Fibroblast of mammary gland (primary cell): ENCODE measurements at regions not wholly inside any gene's neighbourhood (a gene's known extent, or its start where the extent isn't known, plus 50 kb on each side); places are given as distances from the start of the nearest gene placed in this dataset.

Experiments used
- DNase-seq: peaks from one replicate; pipeline ENCODE4 v3.0.0-alpha.2; 2010; ENCODE audit warnings: low read depth
- H3K4me3 ChIP-seq: 2 replicates; pipeline ENCODE4 v1.5.1; 2011; ENCODE audit warnings: low read depth, mild to moderate bottlenecking, low read length, moderate library complexity; ENCODE audit not compliant: control insufficient read depth
- CTCF ChIP-seq: conservative IDR thresholded peaks from 2 replicates; pipeline ENCODE4 v1.5.1; 2011; ENCODE audit warnings: low read depth, low read length, inconsistent platforms; ENCODE audit not compliant: control insufficient read depth, insufficient read depth

GRCh38 chr2:2872713-2873449 lies 504.7 kb downstream of the EIPR1 start:
- no peak for TF ChIP-seq CTCF

GRCh38 chr2:2872309-2872617 lies 505.4 kb downstream of the EIPR1 start:
- DNase-seq = no peak
- no peak for TF ChIP-seq CTCF
- no peak overlapping the region for H3K4me3 ChIP-seq

More at GRCh38 chr2:2872713-2873449, 504.7 kb downstream of the EIPR1 start:
- H3K4me3 ChIP-seq = no peak overlapping the region
- DNase-seq = no peak

- H3K4me3 ChIP-seq = no peak overlapping the region
- no peak for TF ChIP-seq CTCF
- no peak for DNase-seq
Observed at GRCh38 chr2:2871480-2872308, 505.9 kb downstream of the EIPR1 start.

- DNase-seq = no peak
- no peak for TF ChIP-seq CTCF
Observed at GRCh38 chr2:2870106-2870505, 507.5 kb downstream of the EIPR1 start.

GRCh38 chr2:2869553-2869952 lies 508.1 kb downstream of the EIPR1 start:
- H3K4me3 ChIP-seq = no peak overlapping the region
- no peak for DNase-seq
- TF ChIP-seq CTCF = no peak

More at GRCh38 chr2:2870106-2870505, 507.5 kb downstream of the EIPR1 start:
- no peak overlapping the region for H3K4me3 ChIP-seq

- TF ChIP-seq CTCF = no peak
- no peak for DNase-seq
- H3K4me3 ChIP-seq = no peak overlapping the region
Observed at GRCh38 chr2:2868085-2868484, 509.5 kb downstream of the EIPR1 start.
